Calu3 (cell line): ENCODE measurements at regions not wholly inside any gene's neighbourhood (a gene's known extent, or its start where the extent isn't known, plus 50 kb on each side); places are given as distances from the start of the nearest gene placed in this dataset.

Source experiments
- BruUV-seq: library from RNA; stranded (reverse); fragments of 400-500 nt; replicated peaks from 2 replicates; lab custom pipeline; 2021; lab: Mats Ljungman, UMichigan
- CTCF ChIA-PET: fragments of 300-600 bp; sonication (Branson Sonifier 250); formaldehyde crosslinking; loops from one replicate; lab custom pipeline; 2022; ENCODE audit warnings: antibody characterized with exemption; lab: Charles Lee
- DNase-seq: peaks from one replicate; pipeline ENCODE4 v3.0.0; 2022
- H3K27ac Mint-ChIP-seq: one replicate; pipeline ENCODE4 v1.8.0; 2022; ENCODE audit warnings: mixed read lengths; ENCODE audit not compliant: unreplicated experiment
- H3K27me3 Mint-ChIP-seq: one replicate; pipeline ENCODE4 v1.8.0; 2022; ENCODE audit warnings: mixed read lengths; ENCODE audit not compliant: unreplicated experiment
- H3K36me3 Mint-ChIP-seq: one replicate; pipeline ENCODE4 v1.8.0; 2022; ENCODE audit warnings: mild to moderate bottlenecking, moderate library complexity, mixed read lengths; ENCODE audit not compliant: insufficient read depth, unreplicated experiment
- H3K4me1 Mint-ChIP-seq: one replicate; pipeline ENCODE4 v1.8.0; 2022; ENCODE audit warnings: mild to moderate bottlenecking, low read depth, mixed read lengths; ENCODE audit not compliant: unreplicated experiment
- H3K4me3 Mint-ChIP-seq: one replicate; pipeline ENCODE4 v1.8.0; 2022; ENCODE audit warnings: mild to moderate bottlenecking, low read depth, moderate library complexity, mixed read lengths; ENCODE audit not compliant: unreplicated experiment
- H3K9me3 Mint-ChIP-seq: one replicate; pipeline ENCODE4 v1.8.0; 2022; ENCODE audit warnings: low read depth, mixed read lengths; ENCODE audit not compliant: unreplicated experiment
- intact Hi-C: fragments of 100-400 bp; cut with micrococcal nuclease; formaldehyde crosslinking; loops from one replicate; pipeline ENCODE4 v1.10.0; 2022; ENCODE audit not compliant: unreplicated experiment
- TF ChIP-seq, protein P1 (sequence below): fragments of 200-600 bp; IDR thresholded peaks from one replicate; pipeline ENCODE4 v1.8.0; 2022; ENCODE audit warnings: antibody characterized with exemption; ENCODE audit not compliant: unreplicated experiment

DNA sequence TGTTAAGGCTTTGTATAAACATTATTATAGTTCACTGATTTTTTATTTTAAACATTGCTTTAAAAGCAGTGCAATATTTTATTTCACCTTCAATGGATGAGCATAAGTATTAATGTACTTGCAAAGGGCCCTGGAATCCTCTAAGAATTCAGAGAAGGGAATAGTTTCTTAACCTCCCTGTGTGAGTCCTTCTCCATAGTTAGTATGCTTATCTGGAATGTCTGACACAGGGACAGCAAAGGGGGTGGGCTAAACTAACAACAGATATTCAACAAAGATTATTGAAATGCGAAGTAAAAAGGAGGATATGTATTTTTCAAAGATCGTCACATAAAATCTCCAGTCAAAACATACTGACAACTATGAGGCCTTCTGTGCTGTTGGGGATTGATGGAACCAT, 300.4 kb downstream of the CENPW start:
- CTCF ChIA-PET, result interaction anchor here (0.7 kb wide), 1 partner anchor 11 kb away, joined by 5 read pairs; no protein-coding TSS in a partner anchor
- H3K4me1 Mint-ChIP-seq, result no peaks in the 10 kb centered on the region
- no peak overlapping the region for H3K4me3 Mint-ChIP-seq
- no TSS peak for BruUV-seq
- intact Hi-C loops, result no loop called here
- DNase-seq, result no peak
- H3K27ac Mint-ChIP-seq, result no peak overlapping the region
- H3K9me3 Mint-ChIP-seq, result no peaks in the 10 kb centered on the region
- H3K36me3 Mint-ChIP-seq, result no peaks in the 10 kb centered on the region
- H3K27me3 Mint-ChIP-seq, result no peaks in the 10 kb centered on the region
- TF ChIP-seq, protein P1, sequence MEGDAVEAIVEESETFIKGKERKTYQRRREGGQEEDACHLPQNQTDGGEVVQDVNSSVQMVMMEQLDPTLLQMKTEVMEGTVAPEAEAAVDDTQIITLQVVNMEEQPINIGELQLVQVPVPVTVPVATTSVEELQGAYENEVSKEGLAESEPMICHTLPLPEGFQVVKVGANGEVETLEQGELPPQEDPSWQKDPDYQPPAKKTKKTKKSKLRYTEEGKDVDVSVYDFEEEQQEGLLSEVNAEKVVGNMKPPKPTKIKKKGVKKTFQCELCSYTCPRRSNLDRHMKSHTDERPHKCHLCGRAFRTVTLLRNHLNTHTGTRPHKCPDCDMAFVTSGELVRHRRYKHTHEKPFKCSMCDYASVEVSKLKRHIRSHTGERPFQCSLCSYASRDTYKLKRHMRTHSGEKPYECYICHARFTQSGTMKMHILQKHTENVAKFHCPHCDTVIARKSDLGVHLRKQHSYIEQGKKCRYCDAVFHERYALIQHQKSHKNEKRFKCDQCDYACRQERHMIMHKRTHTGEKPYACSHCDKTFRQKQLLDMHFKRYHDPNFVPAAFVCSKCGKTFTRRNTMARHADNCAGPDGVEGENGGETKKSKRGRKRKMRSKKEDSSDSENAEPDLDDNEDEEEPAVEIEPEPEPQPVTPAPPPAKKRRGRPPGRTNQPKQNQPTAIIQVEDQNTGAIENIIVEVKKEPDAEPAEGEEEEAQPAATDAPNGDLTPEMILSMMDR, result no peak

DNA sequence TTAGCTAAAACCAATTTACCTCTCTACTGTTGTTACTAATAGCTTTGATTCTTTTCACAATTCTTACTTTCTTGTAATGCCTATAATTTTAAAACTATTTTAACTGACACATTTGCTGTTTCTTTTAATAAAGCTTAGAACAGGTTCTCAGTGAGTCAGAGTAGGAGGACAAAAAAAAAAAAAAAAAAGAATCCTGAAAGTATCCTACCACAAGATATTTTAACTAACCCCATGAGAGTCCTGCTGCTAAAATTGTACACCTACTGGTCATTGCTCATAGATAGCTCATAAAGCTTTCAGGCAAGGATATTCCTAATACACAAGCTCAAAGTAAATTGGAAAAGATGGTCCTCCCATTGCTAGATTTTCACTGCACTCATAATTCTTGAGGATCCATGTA, 301.0 kb downstream of the CENPW start:
- Mint-ChIP-seq H3K27ac (no peak overlapping the region), H3K9me3 (no peaks in the 10 kb centered on the region), H3K27me3 (no peaks in the 10 kb centered on the region), H3K36me3 (no peaks in the 10 kb centered on the region), H3K4me3 (no peak overlapping the region), H3K4me1 (no peaks in the 10 kb centered on the region)
- intact Hi-C loops, result no loop called here
- no TSS peak for BruUV-seq
- TF ChIP-seq, protein P1, result no peak
- DNase-seq, result no peak
- CTCF ChIA-PET, result interaction anchor here (0.7 kb wide), 2 partner anchors 11 to 564 kb away, joined by 5 to 6 read pairs; no protein-coding TSS in a partner anchor

DNA sequence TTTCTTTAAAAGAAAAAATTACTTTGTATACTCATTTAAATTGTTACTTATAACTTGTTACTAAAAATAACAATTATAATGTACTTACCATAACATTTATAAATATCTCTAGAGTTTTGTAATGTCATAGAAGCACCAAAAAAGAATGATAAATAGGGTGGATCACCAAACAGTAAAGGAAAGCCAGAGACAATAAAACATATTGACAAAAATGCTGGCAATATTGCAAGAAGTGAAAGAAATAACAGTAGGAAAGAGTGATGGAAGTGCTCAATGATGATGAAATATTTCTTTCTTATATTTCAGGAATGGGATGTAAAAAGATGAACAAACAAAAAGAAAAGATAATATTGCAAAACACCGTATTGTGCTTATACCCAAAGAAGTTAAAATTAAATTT, 301.7 kb downstream of the CENPW start:
- Mint-ChIP-seq H3K9me3 (no peaks in the 10 kb centered on the region), H3K27me3 (no peaks in the 10 kb centered on the region), H3K27ac (no peak overlapping the region), H3K36me3 (no peaks in the 10 kb centered on the region), H3K4me1 (no peaks in the 10 kb centered on the region), H3K4me3 (no peak overlapping the region)
- TF ChIP-seq, protein P1, result no peak
- BruUV-seq, result no TSS peak
- intact Hi-C loops, result no loop called here
- CTCF ChIA-PET, result interaction anchor here (0.7 kb wide), 1 partner anchor 563 kb away, joined by 6 read pairs; no protein-coding TSS in a partner anchor
- DNase-seq, result no peak

DNA sequence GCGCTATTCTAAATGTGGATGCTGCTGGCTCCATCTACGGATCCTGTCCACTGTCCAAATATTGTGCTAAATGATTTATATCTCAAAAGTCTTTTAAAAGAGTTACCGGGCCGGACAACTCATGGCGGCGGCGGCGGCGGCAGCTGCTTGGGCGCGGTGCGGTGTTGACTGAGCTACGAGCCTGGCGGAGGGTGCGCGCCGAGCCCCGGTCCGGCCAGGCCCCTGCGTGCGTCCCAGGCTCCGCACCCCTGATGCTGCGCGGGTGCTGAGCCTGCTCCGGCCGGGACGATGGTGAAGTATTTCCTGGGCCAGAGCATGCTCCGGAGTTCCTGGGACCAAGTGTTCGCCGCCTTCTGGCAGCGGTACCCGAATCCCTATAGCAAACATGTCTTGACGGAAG, 303.4 kb downstream of the CENPW start:
- no peaks in the 10 kb centered on the region for H3K27me3 Mint-ChIP-seq
- no peak overlapping the region for H3K4me3 Mint-ChIP-seq
- no peak overlapping the region for H3K27ac Mint-ChIP-seq
- CTCF ChIA-PET, result no interaction called here
- no peaks in the 10 kb centered on the region for H3K4me1 Mint-ChIP-seq
- H3K36me3 Mint-ChIP-seq, result no peaks in the 10 kb centered on the region
- H3K9me3 Mint-ChIP-seq, result no peaks in the 10 kb centered on the region
- no TSS peak for BruUV-seq
- TF ChIP-seq, protein P1, result no peak
- intact Hi-C loops, result no loop called here
- no peak for DNase-seq
